Fibroblast of the aortic adventitia (primary cell): ENCODE measurements at regions not wholly inside any gene's neighbourhood (a gene's known extent, or its start where the extent isn't known, plus 50 kb on each side); places are given as distances from the start of the nearest gene placed in this dataset.
"Not testable (repeated sequence)": the region's sequence is repeated elsewhere in the genome, so short reads cannot be mapped to it uniquely, and the experiment has no call there.

Experiments
- DNase-seq: peaks from one replicate; pipeline ENCODE4 v3.0.0-alpha.2; 2010; ENCODE audit warnings: low read depth
- H3K4me3 ChIP-seq: 2 replicates; pipeline ENCODE4 v1.5.1; 2011; ENCODE audit warnings: low read depth, mild to moderate bottlenecking, control low read depth, low read length, moderate library complexity
- TF ChIP-seq, protein P1 (sequence below): IDR thresholded peaks from 2 replicates; pipeline ENCODE4 v1.5.1; 2011; ENCODE audit warnings: mild to moderate bottlenecking, low read length, control low read depth, inconsistent platforms; ENCODE audit not compliant: insufficient read depth

- DNase-seq, result no peak
- H3K4me3 ChIP-seq, result no peak overlapping the region
- TF ChIP-seq, protein P1, sequence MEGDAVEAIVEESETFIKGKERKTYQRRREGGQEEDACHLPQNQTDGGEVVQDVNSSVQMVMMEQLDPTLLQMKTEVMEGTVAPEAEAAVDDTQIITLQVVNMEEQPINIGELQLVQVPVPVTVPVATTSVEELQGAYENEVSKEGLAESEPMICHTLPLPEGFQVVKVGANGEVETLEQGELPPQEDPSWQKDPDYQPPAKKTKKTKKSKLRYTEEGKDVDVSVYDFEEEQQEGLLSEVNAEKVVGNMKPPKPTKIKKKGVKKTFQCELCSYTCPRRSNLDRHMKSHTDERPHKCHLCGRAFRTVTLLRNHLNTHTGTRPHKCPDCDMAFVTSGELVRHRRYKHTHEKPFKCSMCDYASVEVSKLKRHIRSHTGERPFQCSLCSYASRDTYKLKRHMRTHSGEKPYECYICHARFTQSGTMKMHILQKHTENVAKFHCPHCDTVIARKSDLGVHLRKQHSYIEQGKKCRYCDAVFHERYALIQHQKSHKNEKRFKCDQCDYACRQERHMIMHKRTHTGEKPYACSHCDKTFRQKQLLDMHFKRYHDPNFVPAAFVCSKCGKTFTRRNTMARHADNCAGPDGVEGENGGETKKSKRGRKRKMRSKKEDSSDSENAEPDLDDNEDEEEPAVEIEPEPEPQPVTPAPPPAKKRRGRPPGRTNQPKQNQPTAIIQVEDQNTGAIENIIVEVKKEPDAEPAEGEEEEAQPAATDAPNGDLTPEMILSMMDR, result no peak
These were observed 68.8 kb upstream of the CAPZB start for GRCh38 chr1:19554090-19554489.

DNA sequence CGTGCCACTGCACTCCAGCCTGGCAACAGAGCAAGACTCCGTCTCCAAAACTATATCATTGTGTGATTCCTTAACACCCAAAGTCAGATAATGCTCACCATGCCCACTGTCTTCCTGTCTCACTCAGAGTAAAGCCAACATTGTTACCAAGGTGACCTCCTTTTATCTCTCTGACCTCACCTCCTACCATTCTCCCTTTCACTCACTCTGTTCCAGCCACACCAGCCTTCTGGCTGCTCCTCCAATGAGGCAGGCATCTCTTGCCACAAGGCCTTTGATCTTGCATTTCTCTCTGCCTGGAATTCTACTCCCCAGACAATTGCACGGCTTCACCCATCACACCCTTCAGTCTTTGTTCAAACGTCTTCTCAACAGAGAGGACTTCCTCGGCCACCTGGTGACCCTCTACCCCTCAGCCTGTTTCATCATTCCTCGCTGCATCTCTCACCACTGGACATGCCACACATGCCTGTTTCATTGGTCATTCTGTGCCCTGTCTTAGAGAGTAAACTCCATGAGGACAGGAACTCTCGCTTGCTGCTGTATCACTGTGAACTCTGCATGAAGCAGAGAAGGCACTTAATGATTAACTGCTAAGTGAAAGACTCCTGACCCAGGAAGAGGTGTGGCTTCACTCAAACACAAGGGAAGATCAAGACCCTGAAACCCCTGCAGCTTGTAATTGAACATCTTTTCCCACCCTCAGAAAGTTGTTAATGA, 67.1 kb upstream of the CAPZB start:
- TF ChIP-seq, protein P1, result no peak
- H3K4me3 ChIP-seq, result no peak overlapping the region
- no peak for DNase-seq

GRCh38 chr1:19551837-19552236, 66.5 kb upstream of the CAPZB start:
- H3K4me3 ChIP-seq, DNase-seq: not testable (repeated sequence)

DNA sequence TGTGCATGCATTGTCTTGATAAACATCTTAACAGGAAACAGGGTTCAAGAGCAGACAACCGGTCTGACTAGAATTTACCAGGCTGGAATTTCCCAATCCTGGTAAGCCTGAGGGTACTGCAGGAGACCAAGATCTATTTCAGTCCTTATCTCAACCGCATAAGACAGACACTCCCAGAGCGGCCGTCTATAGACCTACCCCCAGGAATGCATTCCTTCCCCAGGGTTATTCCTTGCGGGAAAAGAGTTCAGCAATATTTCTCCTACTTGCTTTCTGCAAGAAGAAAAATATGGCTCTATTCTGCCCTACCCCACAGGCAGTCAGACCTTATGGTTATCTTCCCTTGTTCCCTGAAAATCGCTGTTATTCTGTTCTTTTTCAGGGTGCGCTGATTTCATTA, 65.1 kb upstream of the CAPZB start:
- H3K4me3 ChIP-seq, DNase-seq: not testable (repeated sequence)

GRCh38 chr1:19547814-19548213, 62.5 kb upstream of the CAPZB start:
- TF ChIP-seq, protein P1, result no peak
- no peak overlapping the region for H3K4me3 ChIP-seq
- DNase-seq, result no peak

DNA sequence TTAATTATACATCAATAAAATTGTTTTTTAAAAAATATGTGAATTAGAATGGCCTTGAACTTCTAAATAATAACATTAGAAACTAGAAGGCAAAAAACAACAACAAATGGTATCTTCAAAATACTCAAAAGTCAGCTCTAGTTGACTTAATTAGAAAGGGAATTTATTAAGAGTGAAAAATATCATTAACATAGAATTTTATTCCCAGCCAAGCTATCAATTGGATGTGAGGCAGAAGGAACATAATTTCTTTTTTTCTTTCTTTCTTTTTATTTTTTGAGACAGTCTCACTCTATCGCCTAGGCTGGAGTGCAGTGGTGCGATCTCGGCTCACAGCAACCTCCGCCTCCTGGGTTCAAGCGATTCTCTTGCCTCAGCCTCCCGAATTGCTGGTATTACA, 51.2 kb upstream of the CAPZB start:
- TF ChIP-seq, protein P1, result no peak
- no peak overlapping the region for H3K4me3 ChIP-seq
- DNase-seq, result no peak

DNA sequence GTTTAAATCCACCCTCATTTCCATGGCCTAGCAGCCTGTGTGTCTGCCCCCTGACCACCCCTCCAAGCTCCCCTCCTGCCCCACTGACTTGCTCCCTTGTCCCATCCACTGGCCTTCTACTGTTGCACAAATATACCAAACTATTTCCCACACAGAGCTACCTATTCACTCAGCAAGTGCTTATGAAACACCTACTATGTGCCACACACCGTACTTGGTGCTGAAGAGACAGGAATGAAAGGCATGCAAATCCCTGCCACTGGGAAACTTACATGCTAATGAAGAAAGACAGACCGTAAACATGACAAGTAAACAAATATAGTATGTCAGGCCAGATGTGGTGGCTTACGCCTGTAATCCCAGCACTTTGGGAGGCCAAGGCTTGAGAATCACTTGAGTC, 49.9 kb upstream of the CAPZB start:
- no peak for DNase-seq
- H3K4me3 ChIP-seq, result no peak overlapping the region
- TF ChIP-seq, protein P1, result no peak
